GM18861 (cell line): ENCODE measurements at regions not wholly inside any gene's neighbourhood (a gene's known extent, or its start where the extent isn't known, plus 50 kb on each side); places are given as distances from the start of the nearest gene placed in this dataset.

Experiments used
- ATAC-seq: cut with Tn5 transposase; IDR thresholded peaks from one replicate; pipeline ENCODE4 v1.9.1; 2021; ENCODE audit not compliant: unreplicated experiment

DNA sequence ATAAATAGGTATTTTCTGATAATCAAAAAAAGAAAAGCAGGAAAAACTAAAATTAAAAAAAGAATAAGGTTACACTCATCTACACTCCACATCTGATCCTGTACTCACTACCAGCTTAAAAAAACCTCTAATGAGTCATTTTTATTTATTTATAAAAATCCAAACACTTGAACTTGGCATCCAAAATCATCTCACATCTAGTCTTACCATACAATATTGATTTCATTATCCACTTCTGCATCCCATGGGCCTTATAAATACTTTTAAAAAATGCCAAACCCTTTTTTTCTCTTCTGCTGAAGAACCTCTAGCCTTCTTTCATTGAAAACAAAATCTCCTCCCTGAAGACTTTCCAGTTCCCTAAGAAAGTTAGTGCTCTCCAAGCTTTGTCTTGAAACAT is 109.7 kb downstream of the TMTC3 start:
- no peak for ATAC-seq

- ATAC-seq: no peak
Observed at GRCh38 chr12:88253371-88253978, 111.4 kb downstream of the TMTC3 start.

GRCh38 chr12:88255224-88255623 is 113.1 kb downstream of the TMTC3 start:
- no peak for ATAC-seq

- ATAC-seq: no peak
Observed at GRCh38 chr12:88255847-88256246, 113.7 kb downstream of the TMTC3 start.

GRCh38 chr12:88258396-88258795 is 116.3 kb downstream of the TMTC3 start:
- no peak for ATAC-seq

DNA sequence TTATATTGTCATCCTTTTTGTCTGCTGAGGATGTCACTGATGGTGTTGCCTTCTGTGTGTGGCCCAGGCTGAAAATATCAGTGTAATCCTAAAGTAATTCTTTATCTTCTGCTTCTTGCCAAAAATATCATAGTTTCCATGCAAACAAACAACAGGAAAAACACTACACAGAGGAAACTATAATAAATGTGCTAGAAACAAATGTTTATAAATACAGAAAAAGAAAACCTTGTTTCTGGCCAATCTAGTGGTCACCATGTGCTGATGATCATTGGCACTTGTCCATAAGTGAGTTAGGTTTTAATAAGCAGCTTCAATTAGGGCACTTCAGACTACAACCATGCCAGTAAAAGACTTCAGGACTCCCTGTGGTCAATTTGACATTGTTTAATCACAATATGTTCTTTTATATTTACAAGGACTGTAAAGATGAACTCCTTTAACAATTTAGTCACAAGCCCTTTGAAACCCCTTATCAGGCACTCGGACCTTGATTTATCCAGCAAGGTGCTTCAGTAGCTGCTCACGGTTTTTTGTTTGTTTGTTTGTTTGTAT is 124.8 kb downstream of the TMTC3 start:
- no peak for ATAC-seq

DNA sequence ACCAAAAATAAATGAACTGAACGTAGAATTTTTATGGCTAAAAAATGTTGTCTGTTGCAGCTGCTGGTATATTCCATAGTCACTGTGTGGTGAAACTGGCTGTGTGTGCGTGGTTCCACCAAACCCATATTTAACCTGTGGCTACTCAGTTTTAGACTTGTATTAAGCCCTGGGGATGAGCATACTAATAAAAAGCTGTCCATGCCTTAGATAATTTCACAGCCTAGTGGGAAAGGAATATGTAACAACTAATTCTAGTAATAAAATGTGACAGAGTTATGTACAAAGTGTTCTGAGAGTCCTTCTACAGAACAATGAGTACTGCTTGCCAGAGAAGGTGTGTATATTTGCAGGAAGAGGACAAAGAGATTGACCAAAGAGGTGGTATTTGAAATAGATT is 125.5 kb downstream of the TMTC3 start:
- no peak for ATAC-seq

DNA sequence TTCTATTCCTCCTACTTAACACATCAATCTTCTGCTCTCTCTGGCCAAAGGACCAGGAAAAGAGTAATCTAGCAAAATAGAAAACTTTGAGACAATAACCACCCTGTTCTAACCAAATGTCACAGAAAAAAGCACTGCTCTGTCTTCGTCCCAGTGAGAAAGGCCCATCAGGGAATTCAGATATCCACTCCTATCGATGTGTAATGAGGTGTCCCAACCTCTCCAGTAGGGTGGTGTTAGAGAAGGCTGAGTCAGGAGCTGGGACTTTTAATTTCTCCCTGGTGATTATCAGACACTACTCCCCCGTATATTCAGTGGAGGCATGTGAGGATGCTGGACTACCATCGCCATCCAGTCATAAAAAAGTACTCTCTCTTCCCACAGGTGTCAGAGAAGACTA is 130.3 kb downstream of the TMTC3 start:
- ATAC-seq: no peak

- ATAC-seq: no peak
Observed at GRCh38 chr12:88273450-88273849, 131.3 kb downstream of the TMTC3 start.

- no peak for ATAC-seq
Observed at GRCh38 chr12:88273875-88274274, 131.8 kb downstream of the TMTC3 start.

GRCh38 chr12:88291498-88292131 is 149.5 kb downstream of the TMTC3 start:
- no peak for ATAC-seq

DNA sequence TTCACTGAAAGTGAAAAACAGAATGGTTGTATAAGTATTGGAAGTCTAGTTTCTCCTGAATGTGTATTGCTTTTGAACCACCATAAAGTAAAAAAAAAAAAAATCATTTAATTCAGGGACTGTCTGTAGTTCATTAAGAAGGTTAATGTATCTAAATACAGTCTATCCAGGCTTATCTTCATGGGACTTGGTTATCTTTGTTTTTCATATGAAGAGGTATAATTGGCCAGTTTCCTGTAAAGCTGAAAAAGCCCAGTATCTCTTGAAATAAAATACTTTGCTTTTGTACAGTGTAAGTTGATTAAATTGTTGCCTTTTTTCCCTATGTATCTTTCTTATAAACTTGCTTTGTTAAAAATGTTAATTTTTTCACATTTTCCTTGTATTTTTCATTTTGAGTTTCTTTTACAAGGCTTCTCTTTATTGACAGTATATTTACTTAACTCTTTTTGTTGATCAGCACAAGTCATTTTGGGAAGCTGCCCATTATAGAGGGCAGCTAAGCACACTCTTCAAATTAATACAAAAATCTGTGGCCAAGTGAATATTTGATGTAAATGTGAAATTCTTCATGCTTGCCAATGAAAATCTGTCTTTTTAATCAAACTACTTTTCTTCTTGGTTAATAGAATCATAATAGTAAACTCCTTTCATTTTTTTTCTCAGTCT is 156.0 kb downstream of the TMTC3 start:
- no peak for ATAC-seq

DNA sequence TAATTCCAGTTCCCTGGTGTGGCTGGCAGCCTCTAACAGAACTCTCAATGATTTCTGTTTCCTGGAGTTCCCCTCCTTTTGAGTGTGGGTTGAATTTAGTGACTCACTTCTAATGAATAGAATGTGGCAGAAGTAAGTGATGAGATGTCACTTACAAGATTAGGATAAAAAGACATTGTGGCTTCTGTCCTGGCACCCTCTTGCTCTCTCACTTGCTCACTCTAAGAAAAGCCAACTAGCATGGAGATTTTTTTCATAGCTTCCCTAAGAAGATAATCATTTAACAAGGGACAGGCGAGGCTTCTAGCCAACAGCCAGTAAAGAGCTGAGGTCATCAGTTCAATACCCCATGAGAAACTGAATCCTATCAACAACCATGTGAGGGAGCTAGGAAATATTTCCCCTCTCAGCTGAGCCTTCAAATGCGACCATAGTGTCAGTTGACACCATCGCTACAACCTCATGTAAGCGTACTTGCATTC is 156.7 kb downstream of the TMTC3 start:
- ATAC-seq: peak; percentile 23

DNA sequence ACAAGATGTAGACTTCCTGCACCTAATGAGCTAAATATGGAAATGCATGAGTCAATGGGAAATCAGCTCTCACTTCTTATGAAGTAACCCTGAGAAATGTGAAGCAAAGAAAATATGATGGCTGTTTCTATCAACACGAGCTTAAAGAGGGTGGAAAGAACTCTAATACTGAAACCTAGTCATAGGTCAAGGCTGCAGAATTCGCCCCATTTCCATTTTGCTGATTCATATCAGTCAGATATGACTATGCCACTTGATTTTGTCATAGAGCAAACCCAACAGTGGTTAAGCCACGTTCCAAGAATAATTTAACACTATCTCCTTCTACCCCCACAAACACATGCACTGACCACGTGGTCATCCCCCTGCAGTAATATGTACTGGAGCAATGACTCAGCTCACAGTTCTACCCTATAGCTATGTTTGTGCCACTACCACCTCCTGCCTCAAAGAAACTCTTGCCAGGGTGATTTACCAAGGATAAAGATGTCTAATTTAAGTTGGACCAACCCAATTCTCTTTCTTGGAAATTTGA is 157.5 kb downstream of the TMTC3 start:
- ATAC-seq: peak; percentile 95

DNA sequence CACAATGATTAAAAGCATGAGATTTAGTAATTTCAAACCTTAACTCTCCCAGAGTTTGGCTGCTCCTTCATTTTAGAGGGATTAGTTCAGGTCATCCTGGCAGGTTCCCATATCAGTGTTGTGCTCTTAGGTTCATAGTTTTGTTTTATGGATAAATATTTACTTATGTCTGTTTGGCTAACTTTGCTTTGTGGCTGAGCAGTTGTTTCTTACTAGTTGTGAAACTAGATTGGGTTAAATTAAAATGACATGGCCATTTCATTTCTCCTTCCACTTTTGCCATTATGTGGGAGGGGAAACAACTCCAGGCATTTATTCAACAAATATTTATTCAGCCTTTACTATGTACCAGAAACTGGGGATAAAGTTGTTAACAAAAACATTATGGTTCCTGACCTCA is 158.8 kb downstream of the TMTC3 start:
- no peak for ATAC-seq

DNA sequence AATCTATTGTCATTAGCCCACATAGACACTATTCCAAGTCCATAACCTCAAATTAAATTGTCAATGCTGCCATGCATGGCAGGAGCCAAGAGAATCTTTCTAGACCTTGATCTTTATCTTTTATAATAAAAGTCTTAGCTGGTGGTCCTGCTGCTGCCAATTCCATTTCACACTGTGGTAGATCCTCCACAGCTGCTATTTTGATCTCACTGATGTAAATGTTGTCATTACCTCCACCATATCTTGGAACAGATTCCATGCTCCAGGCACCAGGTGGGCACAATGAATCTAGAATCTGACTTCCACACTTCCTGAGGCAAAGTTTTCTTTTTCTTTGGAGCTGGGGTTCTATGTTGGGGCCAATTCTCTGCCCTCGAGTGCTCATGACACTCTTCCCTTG is 161.2 kb downstream of the TMTC3 start:
- no peak for ATAC-seq

DNA sequence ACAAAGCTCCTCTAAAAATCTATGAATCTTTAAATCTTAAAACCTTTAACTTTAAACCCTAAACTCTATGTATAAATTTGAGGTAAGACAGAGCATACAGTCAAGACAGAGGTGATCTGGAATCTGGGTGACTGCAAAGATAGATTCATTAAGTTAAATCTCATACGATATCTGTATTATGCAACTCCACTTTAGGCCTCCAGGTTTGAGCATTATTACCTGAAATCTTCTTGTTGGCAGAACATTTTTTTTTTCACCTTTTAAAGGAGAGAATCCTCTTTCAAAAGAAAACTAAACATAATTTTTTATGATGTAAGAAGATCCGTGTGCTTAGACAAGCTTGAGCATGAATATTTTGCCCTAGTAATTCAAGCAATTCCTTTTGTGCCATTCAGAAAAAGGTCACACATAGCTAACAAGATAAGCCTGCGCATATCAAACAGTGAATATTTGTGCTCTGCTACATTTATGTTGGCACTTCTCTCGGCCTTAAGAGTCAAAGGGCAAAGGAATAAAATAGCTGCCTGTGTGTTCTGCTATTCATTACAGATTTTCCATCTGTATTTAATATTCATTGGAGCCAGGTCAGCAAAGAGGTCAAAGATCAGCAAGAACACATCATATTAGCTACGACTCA is 163.3 kb downstream of the TMTC3 start:
- ATAC-seq: no peak

DNA sequence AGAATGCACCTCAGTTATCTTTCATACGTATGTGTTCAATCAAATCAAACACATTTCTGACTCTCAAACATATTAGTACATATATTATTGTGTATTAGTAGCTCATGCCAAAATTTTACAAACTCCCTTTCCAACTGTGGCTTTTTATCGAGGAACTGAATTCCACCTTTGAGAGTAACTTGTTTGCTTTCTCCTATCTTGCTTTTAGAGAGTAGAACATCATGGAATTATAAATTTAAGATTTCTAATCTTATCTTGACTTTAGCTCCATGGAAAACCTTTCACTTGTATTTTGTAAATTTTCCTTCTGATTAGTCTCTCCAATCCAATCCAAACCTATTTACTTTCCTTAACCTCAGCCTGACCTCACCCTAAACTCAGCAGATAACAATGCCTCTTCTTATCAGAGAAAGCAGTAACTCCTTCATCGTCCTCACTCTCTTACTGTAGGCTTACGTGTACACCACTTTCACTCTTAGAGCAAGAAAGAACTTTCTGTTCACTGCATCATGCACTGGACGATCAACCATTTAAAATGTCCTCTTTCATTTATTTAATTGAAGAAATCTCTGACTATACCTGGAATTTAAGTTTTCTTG is 164.5 kb downstream of the TMTC3 start:
- no peak for ATAC-seq

GRCh38 chr12:88307961-88308360 is 165.9 kb downstream of the TMTC3 start:
- ATAC-seq: no peak

DNA sequence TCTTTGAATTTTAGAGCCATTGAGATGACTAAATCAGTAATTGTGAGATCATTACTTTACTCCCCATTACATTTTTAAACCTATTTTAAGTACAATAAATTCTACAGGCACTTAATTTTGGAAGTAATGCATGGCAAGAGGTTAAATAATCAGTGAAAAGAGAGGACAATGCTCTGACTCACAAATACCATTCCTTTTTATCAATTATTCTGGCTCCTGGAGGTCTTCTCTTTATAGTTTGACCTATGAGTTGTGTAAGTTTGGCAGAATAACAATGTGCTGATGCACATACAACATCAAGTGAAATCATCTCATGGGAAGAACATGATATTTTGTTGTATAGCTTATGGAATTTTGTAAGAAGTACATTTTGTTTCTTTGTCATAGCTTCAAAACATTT is 166.7 kb downstream of the TMTC3 start:
- no peak for ATAC-seq

DNA sequence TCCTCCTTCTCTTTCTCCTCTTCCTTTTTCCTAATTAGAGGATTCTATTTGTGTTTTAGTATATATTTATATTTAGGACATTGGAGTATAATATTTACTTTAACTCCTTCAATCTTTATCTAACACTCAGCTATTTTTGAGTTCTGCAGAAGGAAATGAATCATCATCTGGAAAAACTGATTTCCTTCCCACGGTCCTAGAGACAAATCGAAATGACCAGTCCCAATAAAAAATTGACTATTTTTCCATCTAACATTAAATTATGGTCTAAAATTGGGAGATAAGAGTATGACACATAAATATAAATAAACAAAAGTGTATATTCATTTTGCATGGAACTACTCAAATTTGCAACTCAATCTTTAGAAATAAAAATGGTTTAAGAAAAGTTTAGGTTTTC is 167.4 kb downstream of the TMTC3 start:
- ATAC-seq: no peak
